HT1080 (cell line): ENCODE measurements at regions not wholly inside any gene's neighbourhood (a gene's known extent, or its start where the extent isn't known, plus 50 kb on each side); places are given as distances from the start of the nearest gene placed in this dataset.

Experiments used
- DNase-seq: peaks from one replicate; pipeline ENCODE4 v3.0.0-alpha.2; 2015; ENCODE audit warnings: low read depth

GRCh38 chr2:191514613-191515012, 163.3 kb upstream of the NABP1 start:
- DNase-seq = no peak

GRCh38 chr2:191515551-191515950, 162.4 kb upstream of the NABP1 start:
- DNase-seq = no peak

- no peak for DNase-seq
Measured at GRCh38 chr2:191516260-191516659, 161.7 kb upstream of the NABP1 start.

GRCh38 chr2:191521608-191522208, 156.2 kb upstream of the NABP1 start:
- peak; percentile 37 for DNase-seq

- DNase-seq = no peak
Measured at GRCh38 chr2:191522478-191523120, 155.3 kb upstream of the NABP1 start.

- no peak for DNase-seq
Measured at GRCh38 chr2:191526091-191526490, 151.8 kb upstream of the NABP1 start.

- no peak for DNase-seq
Measured at GRCh38 chr2:191526536-191526935, 151.4 kb upstream of the NABP1 start.

GRCh38 chr2:191526953-191527556, 150.9 kb upstream of the NABP1 start:
- DNase-seq = no peak

GRCh38 chr2:191530618-191531017, 147.3 kb upstream of the NABP1 start:
- no peak for DNase-seq

GRCh38 chr2:191533693-191534180, 144.2 kb upstream of the NABP1 start:
- no peak for DNase-seq

- no peak for DNase-seq
Measured at GRCh38 chr2:191537921-191538320, 140.0 kb upstream of the NABP1 start.

GRCh38 chr2:191538334-191538903, 139.5 kb upstream of the NABP1 start:
- no peak for DNase-seq

- DNase-seq = peak; percentile 23
Measured at GRCh38 chr2:191539068-191539467, 138.9 kb upstream of the NABP1 start.

GRCh38 chr2:191540681-191541080, 137.3 kb upstream of the NABP1 start:
- DNase-seq = no peak

- DNase-seq = no peak
Measured at GRCh38 chr2:191543708-191544107, 134.2 kb upstream of the NABP1 start.

GRCh38 chr2:191544461-191545062, 133.4 kb upstream of the NABP1 start:
- no peak for DNase-seq

- no peak for DNase-seq
Measured at GRCh38 chr2:191545361-191545760, 132.6 kb upstream of the NABP1 start.

- no peak for DNase-seq
Measured at GRCh38 chr2:191552066-191552465, 125.9 kb upstream of the NABP1 start.

GRCh38 chr2:191554240-191554639, 123.7 kb upstream of the NABP1 start:
- no peak for DNase-seq

GRCh38 chr2:191555092-191555742, 122.7 kb upstream of the NABP1 start:
- peak; percentile 70 for DNase-seq

- DNase-seq = no peak
Measured at GRCh38 chr2:191556463-191556862, 121.5 kb upstream of the NABP1 start.

- DNase-seq = no peak
Measured at GRCh38 chr2:191557841-191558240, 120.1 kb upstream of the NABP1 start.
